Medulla oblongata (tissue), 1 donor: ENCODE measurements at regions not wholly inside any gene's neighbourhood (a gene's known extent, or its start where the extent isn't known, plus 50 kb on each side); places are given as distances from the start of the nearest gene placed in this dataset.
A peak's percentile ranks its signal among the peaks of the same experiment; 100 is the strongest.

Source experiments
- DNase-seq: peaks from one replicate; pipeline ENCODE4 v3.0.0-alpha.2; 2015; ENCODE audit errors: extremely low spot score

DNA sequence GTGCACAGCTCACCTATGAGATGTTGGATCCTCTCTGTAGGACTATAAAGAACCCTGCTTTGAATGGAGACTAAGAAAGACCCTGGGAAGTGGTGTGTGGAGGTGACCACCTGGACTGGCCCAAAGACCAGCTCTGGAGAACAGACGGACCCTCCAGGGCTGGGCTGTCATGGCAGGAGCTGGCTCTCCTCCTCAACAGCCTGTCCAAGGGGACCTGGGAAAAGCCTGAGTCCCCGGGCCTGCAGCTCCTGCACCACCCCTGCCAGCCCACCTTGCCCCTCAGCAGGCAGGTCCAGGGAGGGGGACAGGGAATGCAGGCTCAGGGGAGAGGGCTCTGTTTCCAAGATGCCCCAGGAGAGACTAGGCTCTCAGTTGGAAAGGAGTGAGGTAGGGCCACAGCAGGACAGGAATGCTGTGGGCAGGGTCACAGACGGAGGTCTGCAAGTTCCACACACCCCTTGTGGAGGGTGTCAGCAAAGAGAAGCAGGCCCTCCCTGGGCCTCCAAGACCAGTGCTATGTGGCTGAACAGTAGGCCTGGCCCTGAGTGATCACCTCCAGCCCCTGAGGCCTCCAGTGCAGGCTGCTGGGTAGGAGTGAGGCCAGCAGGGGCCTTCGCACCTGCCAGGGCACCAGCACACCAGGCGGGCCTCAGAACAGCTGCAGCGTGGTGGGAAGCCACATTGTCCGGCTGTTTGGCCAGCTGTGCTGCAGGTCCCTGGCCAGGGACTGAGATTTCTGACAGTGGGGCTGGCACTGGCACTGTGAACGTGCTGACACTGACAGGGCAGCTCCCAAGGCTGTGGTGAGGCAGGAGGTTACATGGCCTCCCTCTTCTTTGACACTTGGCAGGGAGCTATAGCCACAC lies 86.4 kb upstream of the OTOS start:
- no peak for DNase-seq

DNA sequence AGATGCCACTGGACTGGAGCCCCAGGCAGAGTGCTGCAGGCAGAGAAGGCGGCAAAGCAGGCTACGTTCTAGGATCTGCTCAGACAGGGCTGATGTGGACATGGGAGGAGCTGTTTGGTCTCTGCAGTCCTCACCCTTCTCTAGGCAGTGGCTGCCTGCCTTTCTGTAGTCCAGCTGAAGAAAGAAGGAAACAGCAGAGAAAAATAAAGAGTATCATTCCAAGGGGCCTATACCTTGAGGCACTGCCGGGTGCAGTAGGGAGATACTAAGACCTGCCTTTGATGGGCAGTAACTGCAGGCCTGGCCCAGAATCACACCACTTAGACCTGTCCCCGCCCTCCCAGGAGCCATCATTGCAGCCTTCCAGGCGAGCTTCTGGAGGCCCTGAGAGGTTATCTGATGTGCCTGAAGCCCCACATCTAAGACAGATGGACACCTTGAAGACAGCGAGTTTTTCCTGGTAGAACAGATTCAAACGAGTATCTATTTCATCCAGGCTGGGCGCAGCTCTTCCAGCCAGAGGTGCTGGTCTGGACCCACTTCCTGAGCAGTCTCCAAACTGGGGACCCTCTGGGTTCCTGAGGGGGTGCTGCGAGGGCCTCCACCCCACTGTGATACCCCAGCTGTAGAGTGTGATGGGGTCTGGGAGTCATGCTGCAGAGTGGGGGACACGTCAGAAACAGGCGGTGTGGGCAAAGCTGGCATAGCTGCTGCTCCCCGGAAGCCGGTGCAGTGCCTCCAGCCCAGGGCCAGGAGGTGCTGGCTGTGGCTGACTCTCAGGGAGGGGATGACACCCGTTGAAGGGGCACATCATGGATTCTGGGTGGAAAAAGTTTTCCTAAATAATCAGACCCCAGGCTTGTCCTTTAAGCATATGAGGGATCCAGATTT lies 87.3 kb upstream of the OTOS start:
- no peak for DNase-seq

DNA sequence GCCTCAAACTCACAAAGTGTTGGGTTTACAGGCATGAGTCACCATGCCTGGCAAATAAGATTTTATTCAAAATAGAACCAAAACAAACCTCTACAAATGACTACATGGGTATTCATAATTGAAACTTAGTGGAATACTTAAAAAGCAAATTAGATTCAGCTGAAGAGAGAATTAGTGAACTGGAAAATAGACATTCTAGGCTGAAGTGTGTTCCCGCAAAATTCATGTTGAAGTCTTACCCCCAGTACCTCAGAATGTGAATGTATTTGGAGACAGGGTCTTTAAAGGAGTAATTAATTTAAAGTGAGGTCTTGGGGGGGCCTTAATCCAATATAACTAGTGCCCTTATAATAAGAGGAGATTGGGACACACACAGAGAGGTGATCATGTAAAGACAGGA lies 88.5 kb upstream of the OTOS start:
- DNase-seq = no peak

DNA sequence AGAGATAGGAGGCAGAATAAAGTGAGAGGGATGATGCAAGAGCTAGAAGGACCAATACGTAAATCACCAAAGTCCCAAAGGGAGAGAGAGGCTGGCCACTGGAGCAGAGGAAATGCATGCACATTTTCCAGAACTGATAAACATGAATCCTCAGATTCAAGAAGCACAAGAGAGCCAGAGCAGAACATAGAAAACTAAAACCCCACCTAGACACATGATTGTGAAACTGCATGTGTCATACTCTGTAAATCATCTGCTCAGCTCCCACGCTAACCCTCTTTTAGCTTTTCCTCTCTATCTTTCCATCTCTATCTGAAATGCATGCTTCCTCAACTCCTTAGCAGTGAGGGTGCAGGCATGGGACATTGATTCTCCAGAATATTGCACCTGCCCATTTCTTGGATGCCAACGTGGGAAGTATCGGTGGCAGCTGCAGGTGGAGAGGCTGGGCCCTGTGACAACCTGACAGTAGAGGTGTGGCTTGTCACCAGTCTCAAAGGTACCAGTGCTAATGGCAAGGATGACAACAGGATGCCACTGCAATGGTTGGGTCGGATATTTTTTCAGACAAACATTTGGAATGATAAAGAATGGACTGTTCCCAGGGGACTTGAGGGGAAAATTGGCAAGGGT lies 89.3 kb upstream of the OTOS start:
- no peak for DNase-seq

DNA sequence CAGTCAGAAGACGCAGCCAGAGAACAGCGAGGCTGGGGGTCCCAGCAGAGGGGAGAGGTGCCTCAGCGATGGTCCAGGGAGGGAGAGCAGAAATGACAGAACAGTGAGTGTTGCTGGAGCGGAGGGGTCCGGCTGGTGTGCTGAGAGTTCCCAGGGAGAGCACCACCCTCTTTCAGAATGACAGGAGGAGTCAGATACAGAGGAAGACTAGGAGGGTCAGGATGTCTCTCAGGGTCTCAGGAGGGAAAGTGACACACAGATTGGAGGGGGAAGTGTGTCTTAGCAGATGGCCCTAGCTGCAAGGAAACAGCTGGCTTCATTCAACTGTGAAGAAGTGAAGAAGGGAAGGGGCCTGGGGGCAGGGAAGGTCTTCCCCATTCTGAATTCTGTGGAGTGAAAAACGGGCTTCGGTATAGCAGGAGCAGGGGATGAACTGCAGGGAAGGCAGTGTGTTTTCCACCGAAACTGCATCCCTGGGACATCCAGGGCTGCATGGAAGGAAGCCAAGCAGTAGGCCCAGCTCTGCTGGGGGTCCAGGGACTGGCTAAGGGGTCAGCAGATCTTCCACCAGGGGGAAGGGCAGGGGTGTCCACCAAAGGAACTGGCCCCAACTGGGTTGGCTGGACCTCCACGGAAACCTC lies 90.0 kb upstream of the OTOS start:
- DNase-seq = no peak

DNA sequence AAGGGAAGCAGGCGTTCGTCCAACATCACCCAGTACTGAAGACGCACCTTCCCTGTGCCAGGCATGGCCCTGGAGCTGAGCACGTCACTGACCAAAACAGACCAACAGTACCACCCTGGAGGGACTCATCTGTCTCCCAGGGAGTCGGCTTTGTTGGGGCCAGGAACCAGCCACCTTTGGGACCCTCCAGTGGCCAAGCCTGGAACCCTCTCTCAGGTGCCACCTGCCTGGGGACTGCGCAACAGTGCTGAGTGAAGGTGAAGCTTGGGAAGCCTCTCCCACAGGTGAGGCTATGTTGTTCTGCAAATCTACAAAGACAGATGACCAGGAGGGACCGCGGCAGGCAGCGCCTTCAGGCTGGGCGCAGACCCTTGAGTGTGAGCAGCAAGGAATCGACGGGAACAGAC lies 91.4 kb upstream of the OTOS start:
- no peak for DNase-seq

DNA sequence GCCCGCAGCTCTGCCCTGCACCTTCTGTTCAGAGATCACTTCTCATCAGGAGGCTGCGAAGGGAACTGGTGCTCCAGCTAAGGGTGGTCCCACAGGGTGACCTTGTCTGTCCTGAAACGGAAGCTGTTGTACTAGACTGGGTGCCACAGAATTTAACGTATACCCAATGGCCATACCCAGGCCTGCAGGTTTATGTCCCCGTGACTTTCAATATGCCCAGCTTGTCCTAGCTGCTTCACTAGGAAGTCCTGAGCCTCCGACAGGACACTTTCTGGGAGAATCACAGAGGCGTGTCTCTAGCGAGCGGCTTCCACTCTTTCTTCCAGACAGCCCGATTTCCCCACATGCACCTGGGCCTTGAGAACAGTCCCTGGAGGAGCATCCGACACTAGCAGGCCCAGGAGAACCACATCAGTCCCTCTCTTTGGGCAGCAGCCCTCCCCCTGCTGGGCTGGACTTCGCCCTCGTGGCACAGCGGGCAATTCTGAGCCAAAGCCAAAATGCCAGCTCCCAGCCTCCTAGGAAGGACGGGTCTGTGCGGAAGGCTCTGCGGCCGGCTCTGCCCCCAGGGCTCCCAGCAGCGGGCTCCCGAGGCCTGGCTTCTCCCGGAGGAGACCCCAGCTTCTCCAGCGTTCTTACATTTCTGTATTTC lies 91.9 kb upstream of the OTOS start:
- no peak for DNase-seq

DNA sequence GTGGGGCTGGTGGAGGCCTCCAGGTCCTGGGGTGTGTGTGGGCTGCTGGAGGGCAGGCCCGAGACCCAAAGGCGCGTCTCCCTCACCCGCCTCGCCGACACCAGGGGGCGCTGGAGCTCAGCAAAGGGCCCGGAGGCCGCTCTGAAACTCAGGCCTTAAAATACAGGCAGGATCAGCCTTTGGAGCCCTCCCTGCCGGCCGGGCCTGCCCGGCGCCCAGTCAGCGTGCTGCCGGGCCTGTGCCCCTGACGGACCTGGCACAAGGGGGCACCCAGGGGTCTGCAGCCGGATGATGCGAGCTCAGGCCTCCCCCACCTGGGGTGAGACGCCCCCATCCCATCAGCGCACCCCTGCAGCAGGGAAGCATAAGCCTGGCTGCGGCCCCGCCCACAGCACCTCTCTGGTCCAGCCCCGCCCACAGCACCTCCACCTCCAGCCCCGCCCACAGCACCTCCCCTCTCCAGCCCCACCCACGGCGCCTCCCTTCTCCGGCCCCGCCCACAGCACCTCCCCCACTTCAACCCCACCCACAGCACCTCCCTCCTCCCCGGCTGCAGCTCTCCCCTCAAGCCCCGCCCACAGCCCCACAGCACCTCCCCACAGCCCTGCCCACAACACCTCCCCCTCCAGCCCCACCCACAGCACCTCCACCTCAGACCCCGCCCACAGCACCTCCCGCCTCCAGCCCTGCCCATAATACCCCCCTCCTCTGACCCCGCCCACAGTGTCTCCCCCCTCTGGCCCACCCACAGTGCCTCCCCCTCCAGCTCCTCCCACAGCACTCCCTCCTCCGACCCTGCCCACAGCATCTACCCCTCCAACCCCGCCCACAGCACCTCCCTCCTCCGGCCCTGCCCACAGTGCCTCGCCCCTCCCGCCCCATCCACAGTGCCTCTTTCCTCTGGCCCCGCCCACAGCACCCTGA lies 92.8 kb upstream of the OTOS start:
- peak; percentile 72 for DNase-seq

DNA sequence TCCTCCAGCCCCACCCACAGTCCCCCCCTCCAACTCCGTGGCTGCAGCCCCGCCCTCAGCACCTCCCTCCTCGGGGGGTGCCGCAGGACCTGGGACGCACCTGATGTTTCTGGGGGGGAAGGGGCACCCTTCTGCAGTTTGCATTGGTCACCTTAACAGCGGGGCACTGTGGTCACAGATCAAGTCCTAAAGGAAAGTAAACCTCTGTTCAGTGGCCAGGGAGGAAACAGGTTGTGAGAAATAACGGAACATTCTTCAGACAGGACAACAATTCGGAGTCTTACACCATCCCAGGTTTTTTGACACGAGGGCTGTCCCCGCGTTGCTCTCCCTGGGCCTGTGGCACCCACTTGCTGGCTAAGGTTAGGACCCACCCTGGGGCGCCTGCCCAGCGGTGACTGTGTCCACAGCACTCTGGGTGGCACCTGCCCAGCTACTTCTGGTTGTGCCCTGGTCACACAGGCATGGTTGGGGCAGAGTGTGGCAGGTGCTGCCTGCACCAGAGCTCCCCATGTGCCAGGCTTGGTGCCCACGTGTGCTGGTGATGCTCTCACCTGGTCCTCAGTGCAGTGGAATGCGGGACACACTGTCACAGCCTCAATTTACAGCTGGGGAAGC lies 93.5 kb upstream of the OTOS start:
- DNase-seq = no peak

DNA sequence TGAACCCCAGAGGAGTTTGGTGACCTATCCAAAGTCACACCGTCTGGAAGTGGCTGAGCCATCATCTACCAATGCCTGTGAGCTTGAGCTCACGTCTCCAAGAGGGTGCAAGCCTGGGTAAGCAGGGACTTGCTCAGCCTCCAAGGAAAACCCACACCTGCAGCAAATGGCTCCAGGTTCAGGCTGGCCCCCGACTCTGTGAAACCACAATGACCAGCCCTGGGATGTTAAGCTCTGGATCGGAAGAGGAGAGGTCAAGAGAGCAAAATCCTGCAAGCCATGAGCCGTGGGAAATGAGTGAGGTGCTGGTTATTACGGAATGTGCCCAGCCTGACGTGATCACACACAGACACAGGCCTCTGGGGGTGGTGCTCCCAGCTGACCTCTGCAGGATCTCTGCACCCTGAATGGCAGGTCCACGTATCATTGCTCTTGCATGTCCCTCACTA lies 94.1 kb upstream of the OTOS start:
- no peak for DNase-seq

DNA sequence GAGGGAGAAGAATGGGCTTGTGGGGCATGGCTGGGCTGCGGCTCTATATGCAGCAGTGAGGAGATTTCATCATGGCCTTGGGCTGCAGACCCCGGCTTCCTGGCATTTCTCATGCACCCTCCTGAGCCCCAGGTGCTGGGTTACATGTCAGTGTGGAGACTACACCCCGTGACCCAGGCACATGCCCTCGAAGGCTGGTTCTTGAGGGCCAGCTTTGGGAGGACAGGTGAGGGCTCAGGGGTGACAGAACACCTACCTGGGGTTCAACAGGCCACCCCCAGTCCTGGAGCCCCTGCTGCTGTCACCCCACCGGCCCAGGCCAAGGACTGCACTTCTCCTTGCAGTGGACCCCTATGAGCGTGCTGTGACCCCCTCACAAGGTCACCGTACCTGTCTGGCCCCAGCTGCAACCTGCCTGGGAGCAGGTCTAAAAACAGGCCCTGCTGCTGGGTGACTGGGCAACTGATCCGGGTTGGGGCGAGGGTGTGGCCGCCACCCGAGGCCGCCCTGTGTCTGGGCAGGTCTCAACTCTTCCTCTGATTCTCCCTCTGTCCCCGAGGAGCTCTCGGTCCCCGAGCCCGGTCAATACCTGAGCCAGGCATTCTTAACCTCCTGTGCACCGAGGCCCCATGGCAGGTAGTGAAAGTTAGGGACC lies 94.8 kb upstream of the OTOS start:
- DNase-seq = no peak

DNA sequence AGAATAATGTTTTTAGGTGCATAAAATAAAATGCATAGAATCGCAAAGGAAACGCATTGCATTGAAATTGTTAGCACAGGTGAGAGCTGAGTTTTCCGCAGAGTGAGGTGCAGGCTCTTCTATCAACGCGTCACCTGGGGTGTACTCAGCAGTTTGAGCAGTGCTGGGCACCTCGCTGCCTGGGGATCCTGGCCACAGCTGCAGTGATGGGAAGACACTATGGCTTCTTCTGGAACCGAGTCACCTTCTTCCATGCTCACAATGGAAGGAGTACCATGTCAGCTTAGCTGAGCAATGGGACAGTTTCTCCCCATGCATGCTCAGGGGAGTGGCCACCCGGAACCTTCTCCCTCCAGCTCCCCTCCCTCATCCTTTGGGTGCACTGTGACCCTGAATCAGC lies 95.4 kb upstream of the OTOS start:
- no peak for DNase-seq

DNA sequence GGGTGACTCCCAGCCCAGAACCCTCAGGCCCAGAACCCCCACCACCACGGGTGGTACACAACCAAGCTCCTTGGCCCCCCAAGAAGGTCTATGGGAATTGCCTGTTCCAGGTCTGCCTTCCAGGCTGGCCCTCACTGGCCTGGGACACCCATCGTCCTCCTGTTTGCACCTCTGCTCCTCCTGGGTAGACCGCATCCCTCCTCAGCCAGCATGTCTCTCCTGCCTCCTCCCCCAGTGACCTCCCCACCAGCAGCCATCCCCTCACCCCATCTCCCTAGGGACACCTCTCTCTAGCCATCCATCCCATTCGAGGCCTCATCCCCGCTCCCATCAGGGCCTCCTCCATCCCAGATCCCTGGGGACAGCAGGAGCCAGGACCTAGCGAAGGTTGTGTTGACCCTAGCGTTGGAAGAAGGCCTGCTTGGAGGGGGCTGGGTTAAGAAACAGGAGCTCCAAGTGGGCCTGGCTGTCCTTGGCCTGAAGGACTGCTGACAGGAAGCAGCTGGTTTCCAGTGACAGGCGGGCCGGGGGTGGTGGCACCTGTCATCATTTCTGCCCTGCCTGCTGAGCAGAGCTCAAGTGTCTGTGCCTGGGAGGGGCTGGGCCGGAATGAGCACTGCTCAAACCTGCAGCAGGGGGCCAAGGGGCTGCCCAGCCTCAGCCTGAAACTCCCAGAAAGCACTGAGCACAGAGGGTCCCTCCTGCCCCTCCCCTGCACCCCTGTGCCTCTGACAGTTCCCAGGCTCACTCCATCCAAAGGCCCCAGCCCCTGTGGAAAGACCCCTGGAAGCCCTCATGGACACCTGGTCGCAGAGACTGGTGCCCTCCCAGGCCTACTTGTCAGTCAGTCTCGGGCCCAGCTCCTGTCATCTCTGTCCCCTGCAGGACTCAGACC lies 96.0 kb upstream of the OTOS start:
- no peak for DNase-seq

DNA sequence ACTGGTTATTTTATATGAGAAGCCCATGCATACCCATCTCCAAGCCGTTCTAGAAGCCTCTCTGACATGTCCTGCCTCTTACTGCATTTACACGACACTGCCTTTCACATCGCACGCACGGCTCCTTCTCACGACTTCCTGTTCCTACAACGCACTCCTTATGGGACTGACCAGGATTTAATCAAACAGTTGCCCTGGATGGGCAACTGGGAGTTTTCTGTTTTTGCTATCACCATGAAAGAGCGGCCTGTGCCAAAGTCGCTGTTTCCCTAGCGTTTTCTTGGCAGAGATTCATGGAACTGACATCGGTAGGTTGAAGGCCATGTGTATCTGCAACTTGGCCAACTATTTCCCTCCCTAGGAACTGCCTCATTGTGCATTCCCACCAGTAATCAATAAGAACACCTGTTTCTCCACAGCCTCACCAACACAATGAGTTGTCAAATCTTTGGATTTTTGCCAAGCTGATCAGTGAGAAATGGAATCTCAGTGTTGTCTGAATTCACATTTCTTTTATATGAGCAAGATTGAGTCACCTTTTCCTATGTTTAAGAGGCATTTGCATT lies 97.2 kb upstream of the OTOS start:
- DNase-seq = no peak

DNA sequence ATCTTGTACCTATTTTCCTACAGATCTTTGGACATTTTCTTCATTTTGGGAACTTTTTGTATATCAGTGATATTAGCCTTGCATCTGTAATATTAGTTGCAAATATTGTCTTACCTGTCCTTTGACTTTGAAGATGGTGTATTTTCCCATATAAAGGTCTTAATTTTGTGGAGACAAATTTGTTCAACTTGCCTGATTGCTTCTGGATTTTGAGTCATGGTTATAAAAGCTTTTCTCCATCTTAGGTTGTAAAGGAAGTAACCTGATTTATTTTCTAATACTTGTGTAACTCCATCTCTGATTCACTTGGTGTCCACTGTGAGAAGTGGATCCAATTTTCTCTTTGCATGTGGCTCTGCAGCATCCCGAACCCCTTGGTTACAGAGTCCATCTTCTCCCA lies 97.7 kb upstream of the OTOS start:
- DNase-seq = no peak

DNA sequence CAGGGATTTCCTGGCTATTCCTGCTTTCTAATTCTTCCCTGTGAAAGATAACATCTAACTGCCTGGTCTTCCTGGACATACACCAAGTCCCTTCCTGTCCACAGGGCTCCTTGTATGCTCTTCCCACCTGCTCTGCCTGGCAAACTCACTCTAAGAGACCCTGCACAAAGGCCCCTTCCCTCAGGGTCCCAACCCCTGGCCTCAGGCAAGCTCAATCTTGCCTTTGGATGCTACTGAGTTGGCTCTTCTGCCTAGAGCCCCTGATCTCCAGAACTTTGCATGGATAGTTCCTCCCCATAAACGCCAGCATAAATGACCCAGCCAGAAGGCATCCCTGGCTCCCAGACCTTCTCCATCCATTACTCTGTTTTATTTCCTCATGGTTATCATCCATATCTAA lies 98.3 kb upstream of the OTOS start:
- no peak for DNase-seq

DNA sequence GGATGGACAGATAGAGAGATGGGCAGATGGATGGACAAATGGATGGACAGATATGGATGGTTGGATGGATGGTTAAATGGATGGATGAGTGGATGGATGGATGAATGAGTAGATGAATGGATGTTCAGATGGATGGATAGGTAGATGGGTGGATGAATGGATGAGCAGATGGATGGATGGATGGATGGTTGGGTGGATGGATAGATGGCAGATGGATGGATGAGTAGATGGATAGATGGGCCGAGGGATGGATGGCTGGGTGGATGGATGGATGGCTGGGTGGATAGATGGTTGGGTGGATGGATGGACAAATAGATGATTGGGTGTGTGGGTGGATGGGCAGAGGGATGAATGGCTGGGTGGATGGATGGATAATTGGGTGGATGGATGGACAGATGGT lies 98.9 kb upstream of the OTOS start:
- no peak for DNase-seq
